Epithelial cell of proximal tubule (primary cell): ENCODE measurements at regions not wholly inside any gene's neighbourhood (a gene's known extent, or its start where the extent isn't known, plus 50 kb on each side); places are given as distances from the start of the nearest gene placed in this dataset.

Experiments used
- DNase-seq: peaks from one replicate; pipeline ENCODE4 v3.0.0-alpha.2; 2011; ENCODE audit warnings: low read depth
- H3K4me3 ChIP-seq: 2 replicates; pipeline ENCODE4 v1.5.1; 2011; ENCODE audit warnings: low read depth, mild to moderate bottlenecking, low read length
- TF ChIP-seq, protein P1 (sequence below): conservative IDR thresholded peaks from 2 replicates; pipeline ENCODE4 v1.5.1; 2012; ENCODE audit warnings: low read depth, mild to moderate bottlenecking, low read length

DNA sequence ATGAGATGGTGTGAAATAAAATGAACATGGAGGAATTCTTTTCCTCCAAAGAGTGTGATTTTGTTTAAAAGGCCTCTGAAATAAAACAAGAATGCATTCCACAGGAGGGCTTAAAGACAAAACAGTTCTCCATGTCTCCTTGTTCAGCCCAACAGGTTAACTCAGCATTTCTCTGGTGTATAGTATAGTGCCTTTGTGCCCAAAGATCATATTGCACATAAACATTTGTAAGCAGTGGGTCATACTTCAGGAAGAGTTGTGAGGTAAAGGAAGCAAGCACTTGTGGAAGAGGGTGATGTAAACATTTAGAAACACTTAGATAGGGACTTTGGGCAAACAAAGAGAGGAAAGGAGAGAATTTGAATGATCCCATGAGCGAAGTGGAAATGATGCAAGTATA is 433.9 kb downstream of the SIPA1L2 start:
- TF ChIP-seq, protein P1, sequence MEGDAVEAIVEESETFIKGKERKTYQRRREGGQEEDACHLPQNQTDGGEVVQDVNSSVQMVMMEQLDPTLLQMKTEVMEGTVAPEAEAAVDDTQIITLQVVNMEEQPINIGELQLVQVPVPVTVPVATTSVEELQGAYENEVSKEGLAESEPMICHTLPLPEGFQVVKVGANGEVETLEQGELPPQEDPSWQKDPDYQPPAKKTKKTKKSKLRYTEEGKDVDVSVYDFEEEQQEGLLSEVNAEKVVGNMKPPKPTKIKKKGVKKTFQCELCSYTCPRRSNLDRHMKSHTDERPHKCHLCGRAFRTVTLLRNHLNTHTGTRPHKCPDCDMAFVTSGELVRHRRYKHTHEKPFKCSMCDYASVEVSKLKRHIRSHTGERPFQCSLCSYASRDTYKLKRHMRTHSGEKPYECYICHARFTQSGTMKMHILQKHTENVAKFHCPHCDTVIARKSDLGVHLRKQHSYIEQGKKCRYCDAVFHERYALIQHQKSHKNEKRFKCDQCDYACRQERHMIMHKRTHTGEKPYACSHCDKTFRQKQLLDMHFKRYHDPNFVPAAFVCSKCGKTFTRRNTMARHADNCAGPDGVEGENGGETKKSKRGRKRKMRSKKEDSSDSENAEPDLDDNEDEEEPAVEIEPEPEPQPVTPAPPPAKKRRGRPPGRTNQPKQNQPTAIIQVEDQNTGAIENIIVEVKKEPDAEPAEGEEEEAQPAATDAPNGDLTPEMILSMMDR = no peak
- no peak for DNase-seq
- no peak overlapping the region for H3K4me3 ChIP-seq

DNA sequence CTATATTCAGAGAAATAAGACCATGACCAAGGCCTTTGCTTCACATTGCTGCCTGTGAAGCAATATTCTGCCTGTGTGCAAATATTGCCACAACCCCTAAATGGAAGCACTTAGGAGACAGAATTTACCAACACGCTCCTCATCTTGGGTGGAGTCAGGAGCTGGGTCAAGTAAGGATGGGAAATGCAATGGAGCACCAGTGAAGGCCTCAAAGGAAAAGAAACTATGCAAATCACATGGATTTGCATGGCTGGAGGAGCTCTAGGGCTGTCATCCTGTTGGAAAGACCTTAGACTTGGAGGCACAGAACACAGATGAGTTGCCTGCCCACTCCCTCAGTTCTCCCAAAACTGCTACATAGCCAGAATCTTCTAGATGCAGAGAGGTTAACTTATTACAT is 435.5 kb downstream of the SIPA1L2 start:
- no peak for DNase-seq
- no peak overlapping the region for H3K4me3 ChIP-seq
- TF ChIP-seq, protein P1 = no peak

DNA sequence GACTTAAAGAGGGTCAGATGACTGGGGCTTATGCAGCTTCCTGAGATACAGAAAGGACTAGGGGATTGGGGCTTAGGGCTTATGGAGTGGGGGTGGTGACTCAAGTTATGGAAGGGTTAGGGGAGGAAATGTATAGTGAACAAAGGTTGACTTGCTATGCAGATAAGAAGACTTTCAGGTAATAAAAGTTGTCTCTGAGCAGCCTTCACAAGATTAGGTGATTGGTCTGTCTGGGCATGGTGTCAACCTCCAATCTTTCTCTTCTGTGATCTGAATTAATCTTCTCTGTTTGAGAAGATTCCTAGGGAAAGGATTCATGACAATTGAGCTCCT is 436.5 kb downstream of the SIPA1L2 start:
- H3K4me3 ChIP-seq = no peak overlapping the region
- no peak for DNase-seq
- TF ChIP-seq, protein P1 = no peak

DNA sequence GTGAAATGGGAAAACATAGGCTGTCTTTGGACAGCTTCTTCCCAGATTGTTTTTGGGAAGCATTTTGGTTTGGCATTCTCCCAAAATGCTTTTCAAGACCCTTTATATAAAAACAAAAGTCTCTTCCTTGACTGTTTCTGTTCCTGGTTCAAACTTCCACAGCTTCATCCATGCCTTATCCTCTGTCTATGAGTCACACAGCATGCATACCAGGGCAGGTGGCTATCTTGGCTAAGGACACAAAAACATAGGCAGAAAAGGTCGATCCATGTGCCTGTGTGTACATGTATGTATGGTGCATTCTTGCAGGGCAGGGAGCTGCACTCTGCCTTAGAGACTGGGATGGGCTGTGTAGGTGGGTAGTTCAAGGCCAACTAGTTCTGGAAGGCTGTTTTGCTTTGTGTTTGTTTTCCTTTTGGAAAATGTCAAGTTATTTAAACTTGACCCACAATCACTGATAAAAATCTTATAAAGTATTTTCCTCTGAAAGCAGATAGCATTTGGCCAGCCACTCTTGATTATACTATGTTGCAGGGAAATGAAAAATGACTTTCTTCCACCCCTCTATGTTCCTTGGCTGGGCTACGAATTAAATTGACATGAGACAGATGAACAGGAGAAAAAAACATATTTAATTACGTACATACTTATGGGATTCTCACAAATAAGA is 437.0 kb downstream of the SIPA1L2 start:
- TF ChIP-seq, protein P1 = no peak
- no peak for DNase-seq
- no peak overlapping the region for H3K4me3 ChIP-seq

DNA sequence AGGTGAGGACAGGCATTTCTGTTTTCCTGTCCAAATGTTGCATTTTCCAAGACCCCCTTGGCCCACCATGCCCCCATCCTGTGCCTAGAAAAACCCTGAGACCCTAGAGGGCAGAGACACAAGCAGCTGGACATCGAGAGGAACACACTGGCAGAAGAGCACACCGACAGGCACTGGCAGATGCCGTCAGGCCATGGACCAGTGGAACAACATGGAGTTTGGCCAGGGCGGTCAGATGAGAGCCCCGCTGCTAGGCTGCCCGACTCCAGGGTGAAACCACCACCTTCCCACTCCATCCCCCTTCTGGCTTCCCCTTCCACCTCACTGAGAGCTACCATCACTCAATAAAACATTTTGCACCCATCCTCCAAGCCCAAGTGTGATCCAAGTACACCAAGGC is 438.4 kb downstream of the SIPA1L2 start:
- no peak overlapping the region for H3K4me3 ChIP-seq
- no peak for DNase-seq
- TF ChIP-seq, protein P1 = no peak

DNA sequence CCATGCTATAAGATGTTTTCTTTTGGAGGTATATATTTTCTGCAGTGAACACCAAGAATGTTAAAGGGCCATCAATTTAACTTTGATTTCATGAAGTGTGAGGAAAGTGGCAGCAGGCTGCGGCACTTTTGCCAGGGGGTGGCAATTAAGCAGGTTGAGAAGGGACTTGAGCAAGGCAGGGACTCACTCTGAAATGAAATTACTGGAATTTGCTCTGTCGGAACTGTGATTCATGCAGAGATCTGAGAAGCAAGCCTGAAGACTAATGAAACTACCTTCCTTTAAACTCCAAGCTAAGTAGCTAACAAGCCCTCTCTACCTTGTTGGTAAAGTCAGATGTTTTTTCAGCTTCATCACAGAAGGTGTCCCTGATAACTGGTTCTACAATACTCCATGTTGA is 441.6 kb downstream of the SIPA1L2 start:
- H3K4me3 ChIP-seq = no peak overlapping the region
- TF ChIP-seq, protein P1 = no peak
- no peak for DNase-seq

DNA sequence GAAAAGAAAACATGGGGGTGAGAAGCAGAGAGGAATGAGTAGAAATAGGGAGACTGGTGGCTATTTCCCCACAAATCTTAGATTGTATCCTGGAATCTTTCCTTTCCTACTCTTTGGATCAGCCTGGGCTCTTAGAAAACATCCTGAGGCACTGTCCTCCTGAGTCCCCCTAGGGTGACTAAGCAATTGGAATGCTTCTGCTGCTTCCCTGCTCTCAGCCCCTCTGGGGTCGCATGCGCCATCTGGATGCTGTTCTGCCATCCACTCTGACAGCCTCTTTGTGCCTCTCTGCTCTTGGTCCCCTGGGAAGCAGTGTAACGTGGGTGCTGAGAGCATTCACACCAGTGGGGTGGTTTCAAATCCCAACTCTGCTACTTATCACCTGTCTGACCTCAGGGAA is 443.0 kb downstream of the SIPA1L2 start:
- DNase-seq = no peak
- no peak overlapping the region for H3K4me3 ChIP-seq
- TF ChIP-seq, protein P1 = no peak
